Bronchial epithelial cell (primary cell): ENCODE measurements at regions not wholly inside any gene's neighbourhood (a gene's known extent, or its start where the extent isn't known, plus 50 kb on each side); places are given as distances from the start of the nearest gene placed in this dataset.

Experiments used
- DNase-seq: peaks from one replicate; pipeline ENCODE4 v3.0.0-alpha.2; 2010; ENCODE audit warnings: low read depth
- FAIRE-seq: peaks from 2 replicates; lab custom pipeline; 2011; peaks lifted over from hg19 to GRCh38; lab: Jason Lieb, UNC
- H3K27me3 ChIP-seq: 2 replicates; pipeline ENCODE4 v1.5.1; 2011; ENCODE audit warnings: low read length; ENCODE audit not compliant: control insufficient read depth, insufficient read depth
- H3K36me3 ChIP-seq: 2 replicates; pipeline ENCODE4 v1.5.1; 2011; ENCODE audit warnings: low read length; ENCODE audit not compliant: control insufficient read depth, insufficient read depth
- H3K4me3 ChIP-seq: 2 replicates; pipeline ENCODE4 v1.5.1; 2011; ENCODE audit warnings: mild to moderate bottlenecking, low read depth, low read length, control low read depth
- CTCF ChIP-seq: IDR thresholded peaks from 2 replicates; pipeline ENCODE4 v1.5.1; 2011; ENCODE audit warnings: mild to moderate bottlenecking, moderate library complexity, low read length, control low read depth, inconsistent platforms; ENCODE audit not compliant: insufficient read depth, severe bottlenecking

- TF ChIP-seq CTCF: no peak
- no peak overlapping the region for H3K4me3 ChIP-seq
- no peak for FAIRE-seq
- no peak for DNase-seq
- H3K36me3 ChIP-seq: no peaks in the 10 kb centered on the region
- no peaks in the 10 kb centered on the region for H3K27me3 ChIP-seq
Observed at GRCh38 chr10:108230478-108231170, 1066.1 kb upstream of the SORCS1 start.

- Histone ChIP-seq H3K27me3 (no peaks in the 10 kb centered on the region), H3K36me3 (no peaks in the 10 kb centered on the region), H3K4me3 (no peak overlapping the region)
- no peak for DNase-seq
- no peak for FAIRE-seq
- no peak for TF ChIP-seq CTCF
Observed at GRCh38 chr10:108208732-108209131, 1044.2 kb upstream of the SORCS1 start.

- DNase-seq (no peak), FAIRE-seq (no peak)
- H3K27me3 ChIP-seq: no peaks in the 10 kb centered on the region
- no peak overlapping the region for H3K4me3 ChIP-seq
- no peak for TF ChIP-seq CTCF
- H3K36me3 ChIP-seq: no peaks in the 10 kb centered on the region
Observed at GRCh38 chr10:108208038-108208437, 1043.5 kb upstream of the SORCS1 start.

GRCh38 chr10:108204528-108205305, 1040.2 kb upstream of the SORCS1 start:
- TF ChIP-seq CTCF: peak; percentile 87
- no peak overlapping the region for H3K4me3 ChIP-seq
- no peaks in the 10 kb centered on the region for H3K36me3 ChIP-seq
- no peaks in the 10 kb centered on the region for H3K27me3 ChIP-seq
- FAIRE-seq (no peak), DNase-seq (peak; percentile 71)

GRCh38 chr10:108203905-108204527, 1039.5 kb upstream of the SORCS1 start:
- H3K36me3 ChIP-seq: no peaks in the 10 kb centered on the region
- no peak for DNase-seq
- FAIRE-seq: no peak
- no peak overlapping the region for H3K4me3 ChIP-seq
- H3K27me3 ChIP-seq: no peaks in the 10 kb centered on the region
- TF ChIP-seq CTCF: no peak
